Stimulated activated CD4-positive, alpha-beta T cell treated with anti-CD3 and anti-CD28 coated beads, TNF-alpha, amount 100 ng/mL, for 4 hours (primary cell): ENCODE measurements at regions not wholly inside any gene's neighbourhood (a gene's known extent, or its start where the extent isn't known, plus 50 kb on each side); places are given as distances from the start of the nearest gene placed in this dataset.

Experiments used
- DNase-seq, 3 experiments: peaks; one replicate each; pipeline ENCODE4 v3.0.0-alpha.2; 2020; ENCODE audit warnings: low read depth in 3 of 3

DNA sequence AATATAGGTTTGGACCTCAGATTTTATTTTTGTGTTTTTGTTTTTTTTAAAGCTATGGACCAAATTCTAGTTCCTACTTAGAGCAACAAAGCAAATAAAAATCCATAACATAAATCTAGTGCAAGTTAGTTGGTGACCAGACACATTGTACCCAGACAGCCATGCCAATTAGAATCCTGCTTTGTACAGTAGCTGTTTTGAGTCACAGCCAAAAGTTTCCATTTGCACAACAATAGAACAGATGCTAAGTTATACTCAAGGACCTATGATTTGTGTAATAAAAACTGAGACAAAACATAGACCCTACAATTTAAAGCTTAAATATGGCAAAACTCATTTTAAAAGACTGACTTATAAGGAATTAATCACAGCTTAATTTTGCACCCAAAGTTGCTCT lies 513.1 kb upstream of the CBLB start:
- DNase-seq: no peak

GRCh38 chr3:106386050-106386449 lies 517.2 kb upstream of the CBLB start:
- no peak for DNase-seq

DNA sequence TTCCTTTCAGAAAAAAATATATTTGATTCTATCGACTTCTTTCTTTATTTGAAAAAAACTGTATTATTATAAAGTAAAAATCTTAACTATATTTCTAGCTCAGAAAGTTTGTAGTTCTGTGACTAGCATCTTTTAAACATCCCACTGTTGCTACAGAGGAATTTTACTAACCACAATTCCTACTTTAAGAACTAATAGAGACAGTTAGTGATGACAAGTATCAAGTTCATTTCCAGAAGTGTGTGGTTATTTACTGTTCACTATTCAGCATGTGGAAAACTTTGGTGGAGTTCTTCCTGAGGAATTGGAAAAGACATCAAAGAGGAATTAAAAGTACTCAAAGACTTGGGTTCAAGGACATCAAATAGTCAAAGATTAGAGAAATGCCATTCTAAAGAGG lies 524.1 kb upstream of the CBLB start:
- no peak for DNase-seq

DNA sequence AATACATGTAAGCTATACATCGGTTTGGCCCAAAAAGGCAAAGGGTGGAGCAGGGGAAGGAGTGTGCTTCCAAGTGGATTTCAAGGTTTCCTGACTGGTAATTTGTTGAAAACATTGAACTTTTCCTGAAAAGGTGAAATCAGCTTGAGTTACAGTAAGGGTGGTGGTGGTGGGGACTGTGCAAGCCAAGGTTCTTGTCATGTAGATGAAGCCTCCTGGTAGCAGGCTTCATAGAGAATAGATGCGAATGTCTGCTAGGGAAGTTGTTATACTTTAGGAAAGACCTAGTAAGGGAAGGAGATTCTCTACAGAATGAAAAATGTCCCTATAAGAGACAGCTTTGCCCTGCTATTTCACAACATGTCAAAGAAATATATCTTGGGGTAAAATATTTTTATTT lies 528.2 kb upstream of the CBLB start:
- no peak for DNase-seq

GRCh38 chr3:106398891-106399600 lies 530.2 kb upstream of the CBLB start:
- DNase-seq: no peak

- DNase-seq: no peak
Observed at GRCh38 chr3:106399761-106400160, 530.9 kb upstream of the CBLB start.

DNA sequence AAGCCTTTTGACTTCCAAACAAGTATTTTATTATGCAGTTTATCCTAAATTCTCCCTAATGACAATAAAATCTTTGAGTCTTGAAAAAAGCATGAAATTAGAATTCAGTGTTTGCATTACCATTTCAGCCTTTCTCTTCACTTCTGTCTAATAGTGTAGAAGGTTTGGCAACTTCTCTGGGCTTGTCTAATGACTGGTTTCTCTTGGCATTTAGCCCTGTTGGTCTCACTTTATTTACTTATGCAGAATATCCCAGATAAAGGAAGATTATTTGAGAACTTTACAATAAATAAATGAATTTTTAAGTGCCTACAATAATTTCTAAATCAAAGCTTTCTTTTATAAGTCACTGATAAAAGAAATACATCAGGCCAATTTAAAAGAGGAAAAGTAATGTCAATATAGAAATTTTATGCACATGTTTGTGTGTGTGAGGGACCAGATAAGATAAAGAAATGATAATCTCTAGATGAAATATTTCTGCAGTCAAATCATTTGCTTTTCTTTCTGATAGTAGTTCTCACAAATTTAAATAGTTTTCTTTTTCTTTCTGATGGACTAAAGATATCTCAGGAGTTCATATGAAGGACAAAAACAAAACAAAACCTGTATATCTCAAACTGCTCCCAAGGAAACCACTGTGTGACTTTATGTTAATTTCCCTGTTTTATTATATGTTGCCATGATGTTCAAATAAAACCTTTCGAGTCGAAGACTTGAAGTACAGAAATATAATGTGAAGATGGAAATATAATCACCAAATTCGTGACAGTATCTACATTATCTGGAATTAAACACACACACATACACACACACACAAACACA lies 533.1 kb upstream of the CBLB start:
- no peak for DNase-seq

DNA sequence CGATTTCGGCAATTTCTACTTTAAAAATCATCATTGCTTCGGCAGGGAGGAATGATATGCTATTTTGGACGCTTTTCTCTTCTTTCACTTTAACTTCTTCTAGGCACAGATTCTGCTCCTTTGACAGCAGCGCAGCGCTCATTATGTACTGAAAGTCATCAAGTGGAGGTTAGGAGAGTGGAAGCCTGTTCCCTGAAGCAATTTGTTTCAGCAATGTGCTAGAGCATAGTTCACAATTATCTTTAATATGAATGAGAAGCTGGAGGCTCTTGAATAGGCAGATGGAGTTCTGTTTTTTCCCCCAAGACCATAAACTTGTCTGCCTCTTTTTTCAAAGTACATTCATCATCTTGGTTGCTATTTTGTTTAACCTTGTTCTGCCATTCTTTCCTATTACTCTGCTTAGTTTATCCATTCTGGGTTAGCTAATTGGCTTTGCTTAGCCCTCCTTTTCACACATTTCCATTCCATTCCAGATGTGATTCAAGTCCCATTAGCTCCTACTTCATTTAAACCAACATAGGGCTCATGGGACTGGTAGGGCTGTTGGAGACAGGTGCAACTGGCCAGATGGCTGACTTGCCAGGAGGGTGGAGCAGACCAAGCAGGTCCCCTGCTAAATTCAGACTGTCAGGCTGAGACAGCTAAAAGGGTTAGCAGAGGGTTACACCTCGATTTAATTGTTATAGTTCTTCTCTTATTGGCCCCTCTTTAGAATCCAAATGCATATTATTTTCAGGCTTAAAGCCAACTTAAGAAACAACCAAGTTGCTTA lies 534.7 kb upstream of the CBLB start:
- DNase-seq: no peak

- no peak for DNase-seq
Observed at GRCh38 chr3:106413683-106414082, 544.9 kb upstream of the CBLB start.

DNA sequence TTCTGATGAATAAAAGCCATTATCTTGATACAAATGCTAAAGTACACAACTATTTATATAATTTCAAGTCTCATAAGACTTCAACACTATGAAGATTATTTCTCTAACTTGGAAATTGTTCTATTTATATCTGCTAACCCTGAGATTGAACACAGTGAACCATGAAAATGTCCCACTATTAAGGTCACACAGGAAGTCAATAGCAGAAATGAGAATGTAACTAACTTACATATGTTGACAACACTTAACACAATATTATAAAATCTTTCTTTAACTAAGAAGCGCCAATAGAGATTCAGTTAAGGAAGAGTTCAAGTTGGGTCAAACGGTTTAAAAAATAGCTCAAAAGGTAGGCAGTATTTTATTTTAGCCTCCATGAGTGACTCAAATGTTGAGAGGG lies 551.8 kb upstream of the CBLB start:
- no peak for DNase-seq

DNA sequence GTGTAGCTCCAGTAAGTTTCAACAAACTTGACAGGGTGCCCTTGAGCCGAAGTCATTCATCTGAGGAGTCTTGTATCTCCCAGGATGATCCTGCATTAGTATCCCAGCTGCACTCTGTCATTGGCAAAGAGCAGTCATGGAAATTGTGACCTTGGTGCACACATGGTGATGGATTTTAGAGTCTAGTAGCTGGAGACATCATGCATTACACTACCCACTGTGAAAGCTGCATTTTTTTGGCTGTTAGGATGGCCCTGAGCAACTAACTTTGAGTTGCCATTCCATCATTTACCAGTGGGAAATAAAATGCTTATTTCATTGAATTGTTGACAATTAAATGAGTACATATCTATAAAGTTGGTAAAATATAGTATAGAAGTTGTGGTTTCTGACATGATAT lies 552.6 kb upstream of the CBLB start:
- no peak for DNase-seq

- DNase-seq: no peak
Observed at GRCh38 chr3:106421909-106422308, 553.1 kb upstream of the CBLB start.

DNA sequence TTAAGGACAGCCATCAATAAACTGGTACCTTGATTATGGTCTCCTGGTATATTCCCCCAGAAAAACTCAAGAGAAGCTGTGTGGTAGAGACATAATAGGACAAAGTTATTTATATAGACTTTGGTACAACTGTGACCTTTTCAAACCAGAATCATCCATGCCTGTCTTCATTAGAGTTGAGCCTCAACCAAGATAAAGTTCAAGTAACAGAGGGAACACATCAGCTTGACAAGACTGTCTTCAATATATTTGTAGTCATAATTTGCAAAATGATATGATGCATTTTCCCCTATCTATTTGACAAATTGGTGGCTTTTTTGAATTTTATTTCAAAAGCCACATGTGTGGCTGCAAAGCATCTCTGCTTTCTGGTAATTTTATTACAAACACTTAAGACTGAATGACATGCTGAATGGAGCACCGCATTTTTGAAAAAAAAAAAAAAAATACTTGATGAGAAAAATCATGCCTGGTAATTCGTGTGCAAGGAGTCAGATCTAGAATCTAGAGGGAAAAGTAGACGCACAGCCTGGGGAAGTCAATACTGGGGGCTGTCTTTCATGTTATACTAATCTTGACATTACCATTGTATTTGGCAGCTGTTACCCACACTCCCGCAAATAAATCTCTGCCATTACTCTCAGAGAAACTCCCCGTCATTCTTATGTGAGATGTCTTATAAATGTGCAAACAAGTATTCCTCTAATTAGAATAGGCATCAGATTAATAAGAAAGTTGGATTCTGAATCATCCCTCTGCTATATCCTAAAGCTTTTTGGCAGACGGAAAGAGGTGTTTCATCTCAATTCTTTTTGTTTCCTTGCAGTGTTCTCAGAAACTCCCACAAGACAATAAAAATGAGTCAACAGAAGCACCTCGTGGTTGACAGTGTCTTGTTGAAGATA lies 554.8 kb upstream of the CBLB start:
- DNase-seq: no peak

DNA sequence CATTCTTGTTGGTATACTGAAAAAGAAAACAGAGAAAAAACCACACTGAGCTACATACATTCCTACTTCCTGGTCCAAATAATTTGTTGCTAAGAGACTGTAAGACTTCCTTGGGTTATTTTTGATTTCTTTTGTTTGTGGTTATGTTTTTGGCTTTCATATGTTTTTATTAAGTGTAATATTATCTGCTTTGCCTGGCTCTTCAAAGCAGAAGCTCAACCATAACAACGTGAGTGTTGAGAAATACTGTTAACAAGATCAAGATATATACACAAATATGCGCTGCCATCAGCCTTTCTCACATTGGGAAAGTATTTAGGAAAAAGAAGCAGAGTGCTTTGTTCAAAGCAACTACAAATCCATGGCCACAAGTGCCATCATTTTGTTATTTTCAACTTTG lies 556.2 kb upstream of the CBLB start:
- DNase-seq: no peak

DNA sequence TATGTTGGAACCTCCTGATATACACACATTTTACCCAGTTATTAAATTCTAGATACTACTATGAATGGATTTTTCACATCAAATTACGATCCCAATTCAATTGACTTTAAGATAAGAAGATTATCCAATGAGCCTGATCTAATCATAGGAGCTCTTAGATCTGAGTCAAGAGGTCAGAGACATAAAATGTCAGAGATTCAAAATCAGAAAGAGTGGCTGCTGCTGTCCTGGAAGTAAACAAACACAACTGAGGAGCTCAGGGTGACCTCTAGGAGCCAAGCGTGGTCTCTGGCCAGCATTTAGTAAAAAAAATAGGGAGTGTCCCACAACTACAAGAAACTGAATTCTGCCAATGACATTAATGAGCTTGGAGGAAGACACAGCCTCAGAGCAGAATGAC lies 557.1 kb upstream of the CBLB start:
- no peak for DNase-seq

DNA sequence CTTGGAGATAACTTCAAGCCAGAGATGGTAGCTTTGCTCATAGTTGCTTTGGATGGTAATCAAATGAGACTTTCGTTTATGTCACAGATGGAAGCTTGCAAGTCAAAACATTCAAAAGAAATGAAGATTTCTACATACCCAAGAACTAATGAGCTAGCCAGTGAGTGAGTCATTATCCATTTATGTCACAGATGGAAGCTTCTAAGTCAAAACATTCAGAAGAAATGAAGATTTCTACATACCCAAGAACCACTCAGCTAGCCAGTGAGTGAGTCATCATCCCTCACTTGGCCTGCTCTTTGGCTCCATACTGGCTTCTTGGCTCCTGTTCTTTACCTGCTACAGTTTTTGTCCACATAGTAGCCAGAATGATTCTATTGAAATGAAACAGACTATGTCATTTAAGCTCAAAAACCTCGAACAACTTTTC lies 559.8 kb upstream of the CBLB start:
- DNase-seq: no peak

- DNase-seq: no peak
Observed at GRCh38 chr3:106431721-106432120, 562.9 kb upstream of the CBLB start.

DNA sequence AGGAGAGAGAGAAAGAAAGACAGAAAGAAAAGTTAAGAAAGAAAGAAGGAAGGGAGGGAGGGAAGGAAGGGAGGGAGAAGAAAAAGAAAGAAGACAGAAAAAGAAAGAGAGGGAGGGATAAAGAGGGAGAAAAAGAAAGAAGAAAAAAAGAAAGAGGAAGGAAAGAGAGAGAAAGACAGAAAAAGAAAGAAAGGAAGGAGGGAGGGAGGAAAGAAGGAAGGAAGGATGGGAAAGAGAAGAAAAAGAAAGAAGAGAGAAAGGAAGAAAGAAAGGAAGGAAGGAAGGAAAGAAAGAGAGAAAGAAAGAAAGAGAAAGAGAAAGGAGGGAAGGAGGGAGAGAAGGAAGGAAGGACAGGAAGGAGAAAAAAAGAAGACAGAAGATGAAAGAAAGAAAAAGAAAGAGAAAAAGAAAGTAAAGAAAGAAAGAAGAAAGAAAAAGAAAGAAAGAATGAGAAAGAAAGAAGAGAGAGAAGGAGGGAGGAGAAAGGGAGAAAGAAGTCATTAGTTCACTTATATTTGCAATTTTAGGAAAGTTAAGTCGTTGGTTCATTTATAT lies 567.2 kb upstream of the CBLB start:
- DNase-seq: no peak

DNA sequence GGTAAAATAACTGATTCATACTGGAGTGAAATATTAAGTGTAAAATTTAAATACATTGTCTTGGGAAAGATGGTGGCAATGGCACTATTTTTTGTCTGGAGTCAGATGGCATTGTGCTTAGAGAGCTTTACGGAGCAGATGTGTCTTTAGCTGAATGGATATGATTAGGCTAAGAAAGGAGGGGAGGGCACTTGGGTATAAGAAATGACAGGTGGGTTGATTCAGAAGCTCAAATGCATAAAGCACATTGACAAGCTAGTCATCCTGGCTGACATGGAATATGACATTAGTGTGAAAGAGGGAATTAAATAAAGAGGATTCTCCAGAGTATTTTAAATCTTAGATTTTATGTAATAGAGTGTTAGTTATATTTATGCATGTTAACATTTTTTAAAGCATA lies 570.1 kb upstream of the CBLB start:
- no peak for DNase-seq

GRCh38 chr3:106440672-106441071 lies 571.9 kb upstream of the CBLB start:
- DNase-seq: no peak

DNA sequence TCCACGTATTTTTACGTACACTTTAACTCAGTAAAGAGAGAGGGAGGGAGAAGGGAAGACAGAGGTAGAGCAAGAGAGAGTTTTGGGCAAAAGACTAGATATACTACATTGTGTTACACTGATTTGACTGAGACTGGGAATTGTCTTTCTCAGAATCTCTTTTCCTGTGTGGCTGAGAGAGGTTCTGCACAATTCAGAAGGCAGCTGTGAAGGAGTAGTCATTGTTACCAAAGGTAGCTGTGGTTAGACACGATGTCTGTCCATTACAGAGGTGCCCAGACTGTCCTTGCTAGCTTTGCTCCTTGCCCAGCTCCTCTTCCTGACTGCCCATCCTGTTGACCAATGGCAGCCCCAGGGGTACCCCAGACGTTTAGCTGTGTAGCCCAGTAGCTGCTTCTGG lies 577.5 kb upstream of the CBLB start:
- no peak for DNase-seq
